OCI-LY3 (cell line): ENCODE measurements at regions not wholly inside any gene's neighbourhood (a gene's known extent, or its start where the extent isn't known, plus 50 kb on each side); places are given as distances from the start of the nearest gene placed in this dataset.

ENCODE experiments used
- H2AFZ ChIP-seq: fragments of 200-600, 300-600 bp; shearing (Covaris generic); 2 replicates; pipeline ENCODE4 v1.6.0; 2014; ENCODE audit warnings: antibody characterized with exemption, low read depth, low read length
- H3K27ac ChIP-seq: fragments of 200-600, 300-600 bp; sonication (generic); 2 replicates; pipeline ENCODE4 v1.5.1; 2014; ENCODE audit warnings: mild to moderate bottlenecking, low read length, moderate library complexity, mixed read lengths
- H3K27me3 ChIP-seq: fragments of 200-600, 300-600 bp; sonication (generic); 2 replicates; pipeline ENCODE4 v1.6.1; 2014; ENCODE audit warnings: low read depth, low read length, mixed read lengths
- H3K36me3 ChIP-seq: fragments of 200-600, 300-600 bp; sonication (generic); replicated peaks from 2 replicates; pipeline ENCODE3; 2014; ENCODE audit warnings: low read depth, low read length, mixed read lengths
- H3K4me1 ChIP-seq: fragments of 300-600, 200-600 bp; sonication (generic); 2 replicates; pipeline ENCODE4 v1.6.1; 2014; ENCODE audit warnings: low read length, mixed read lengths
- H3K4me2 ChIP-seq: fragments of 200-600, 300-600 bp; sonication (generic); 2 replicates; pipeline ENCODE4 v1.6.1; 2014; ENCODE audit warnings: low read length, mixed read lengths
- H3K4me3 ChIP-seq: fragments of 300-600, 200-600 bp; sonication (generic); 2 replicates; pipeline ENCODE4 v1.5.1; 2014; ENCODE audit warnings: antibody characterized with exemption, mild to moderate bottlenecking, low read length, moderate library complexity
- H3K79me2 ChIP-seq: fragments of 300-600, 200-600 bp; shearing (Covaris generic); 2 replicates; pipeline ENCODE4 v1.6.1; 2014; ENCODE audit warnings: mild to moderate bottlenecking, low read length, mixed read lengths
- H3K9ac ChIP-seq: fragments of 300-600, 200-600 bp; shearing (Covaris generic); 2 replicates; pipeline ENCODE4 v1.6.0; 2014; ENCODE audit warnings: mild to moderate bottlenecking, low read length, moderate library complexity
- H3K9me3 ChIP-seq: fragments of 200-600, 300-600 bp; shearing (Covaris generic); 2 replicates; pipeline ENCODE4 v1.6.1; 2014; ENCODE audit warnings: low read length, mixed read lengths; ENCODE audit not compliant: insufficient read depth
- H4K20me1 ChIP-seq: fragments of 200-600, 300-600 bp; sonication (generic); 2 replicates; pipeline ENCODE4 v1.6.1; 2016; ENCODE audit warnings: low read length, mixed read lengths; ENCODE audit not compliant: insufficient read depth
- EZH2phosphoT487 ChIP-seq: fragments of 200-600 bp; shearing (Covaris generic); IDR thresholded peaks from 2 replicates; pipeline ENCODE4 v1.6.1; 2018; ENCODE audit warnings: antibody characterized with exemption, mixed run types, low read depth
- TF ChIP-seq, protein P1 (sequence below): fragments of 200-600, 300-600 bp; sonication (generic); IDR thresholded peaks from 2 replicates; pipeline ENCODE4 v1.5.1; 2014; ENCODE audit warnings: antibody characterized with exemption, low read length, low read depth

DNA sequence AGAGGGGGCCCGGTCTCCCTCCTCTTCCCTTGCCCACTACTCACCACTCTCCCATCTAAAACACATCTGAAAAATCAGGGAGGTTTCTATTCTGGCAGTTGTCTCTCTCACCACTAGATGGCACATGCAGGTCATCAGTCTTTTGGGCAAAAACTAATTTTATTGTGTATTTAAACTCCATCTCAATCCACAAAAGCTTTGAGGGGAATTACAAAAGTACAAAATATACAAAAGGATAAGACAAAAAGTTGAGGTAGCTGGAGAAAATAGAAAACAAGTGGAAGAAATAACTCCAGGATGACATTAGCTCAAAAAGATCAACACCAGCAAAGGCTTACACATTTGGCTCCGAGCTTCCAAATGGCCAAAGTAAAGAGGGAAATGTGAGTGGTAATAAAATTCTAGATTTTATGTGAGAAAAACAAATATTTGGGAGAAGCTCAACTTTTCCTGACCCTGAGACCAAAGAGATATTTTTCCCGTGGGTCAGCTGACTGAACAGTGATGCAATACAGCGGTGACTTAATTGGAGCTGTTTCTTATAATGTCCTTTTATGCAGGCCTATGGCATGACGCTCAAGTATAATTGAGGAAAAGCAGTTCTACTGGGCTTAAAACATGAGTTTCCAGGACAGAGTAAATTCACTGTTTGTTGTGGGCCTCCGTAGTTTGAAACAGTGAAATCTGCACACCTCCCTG, 79.8 kb upstream of the CHD6 start:
- peaks cover 15% of the 10 kb centered on the region; the same call in 1 of the 2 replicates for H3K27me3 ChIP-seq
- H3K4me3 ChIP-seq: no peak overlapping the region
- H3K9ac ChIP-seq: no peak overlapping the region
- no peaks in the 10 kb centered on the region for H4K20me1 ChIP-seq
- TF ChIP-seq, protein P1, sequence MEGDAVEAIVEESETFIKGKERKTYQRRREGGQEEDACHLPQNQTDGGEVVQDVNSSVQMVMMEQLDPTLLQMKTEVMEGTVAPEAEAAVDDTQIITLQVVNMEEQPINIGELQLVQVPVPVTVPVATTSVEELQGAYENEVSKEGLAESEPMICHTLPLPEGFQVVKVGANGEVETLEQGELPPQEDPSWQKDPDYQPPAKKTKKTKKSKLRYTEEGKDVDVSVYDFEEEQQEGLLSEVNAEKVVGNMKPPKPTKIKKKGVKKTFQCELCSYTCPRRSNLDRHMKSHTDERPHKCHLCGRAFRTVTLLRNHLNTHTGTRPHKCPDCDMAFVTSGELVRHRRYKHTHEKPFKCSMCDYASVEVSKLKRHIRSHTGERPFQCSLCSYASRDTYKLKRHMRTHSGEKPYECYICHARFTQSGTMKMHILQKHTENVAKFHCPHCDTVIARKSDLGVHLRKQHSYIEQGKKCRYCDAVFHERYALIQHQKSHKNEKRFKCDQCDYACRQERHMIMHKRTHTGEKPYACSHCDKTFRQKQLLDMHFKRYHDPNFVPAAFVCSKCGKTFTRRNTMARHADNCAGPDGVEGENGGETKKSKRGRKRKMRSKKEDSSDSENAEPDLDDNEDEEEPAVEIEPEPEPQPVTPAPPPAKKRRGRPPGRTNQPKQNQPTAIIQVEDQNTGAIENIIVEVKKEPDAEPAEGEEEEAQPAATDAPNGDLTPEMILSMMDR: peak; percentile 99
- no peak for TF ChIP-seq EZH2phosphoT487
- no peak overlapping the region for H2AFZ ChIP-seq
- H3K9me3 ChIP-seq: no peaks in the 10 kb centered on the region
- no peaks in the 10 kb centered on the region for H3K36me3 ChIP-seq
- peaks cover 5% of the 10 kb centered on the region for H3K4me1 ChIP-seq
- H3K4me2 ChIP-seq: no peak overlapping the region
- H3K27ac ChIP-seq: no peak overlapping the region
- no peaks in the 10 kb centered on the region for H3K79me2 ChIP-seq

DNA sequence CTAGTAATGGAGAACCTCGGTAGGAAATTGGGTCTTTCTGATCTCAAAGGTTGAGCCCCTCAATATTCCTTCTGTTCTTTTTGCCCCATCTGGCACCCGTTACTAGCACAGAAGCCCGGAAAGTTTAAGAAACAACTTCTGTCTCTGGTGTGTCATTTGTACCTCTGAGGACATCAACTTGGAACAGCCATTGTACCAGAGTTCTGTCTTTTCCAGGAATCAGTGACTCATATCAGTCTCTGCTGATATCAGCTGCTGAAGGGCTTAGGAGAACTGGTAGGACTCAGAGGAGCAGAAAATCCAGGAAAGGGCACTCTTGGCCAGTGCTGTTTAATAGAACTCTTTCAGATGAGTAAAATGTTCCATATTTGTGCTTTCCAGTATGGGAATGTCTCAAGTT, 78.3 kb upstream of the CHD6 start:
- no peaks in the 10 kb centered on the region for H3K79me2 ChIP-seq
- no peak for TF ChIP-seq EZH2phosphoT487
- TF ChIP-seq, protein P1: no peak
- no peak overlapping the region for H3K4me2 ChIP-seq
- peaks cover 15% of the 10 kb centered on the region for H3K4me1 ChIP-seq
- H4K20me1 ChIP-seq: no peaks in the 10 kb centered on the region
- H3K27me3 ChIP-seq: peaks cover 15% of the 10 kb centered on the region; the same call in 1 of the 2 replicates
- H3K36me3 ChIP-seq: no peaks in the 10 kb centered on the region
- no peak overlapping the region for H2AFZ ChIP-seq
- H3K4me3 ChIP-seq: no peak overlapping the region
- no peak overlapping the region for H3K27ac ChIP-seq
- no peaks in the 10 kb centered on the region for H3K9me3 ChIP-seq
- H3K9ac ChIP-seq: no peak overlapping the region

DNA sequence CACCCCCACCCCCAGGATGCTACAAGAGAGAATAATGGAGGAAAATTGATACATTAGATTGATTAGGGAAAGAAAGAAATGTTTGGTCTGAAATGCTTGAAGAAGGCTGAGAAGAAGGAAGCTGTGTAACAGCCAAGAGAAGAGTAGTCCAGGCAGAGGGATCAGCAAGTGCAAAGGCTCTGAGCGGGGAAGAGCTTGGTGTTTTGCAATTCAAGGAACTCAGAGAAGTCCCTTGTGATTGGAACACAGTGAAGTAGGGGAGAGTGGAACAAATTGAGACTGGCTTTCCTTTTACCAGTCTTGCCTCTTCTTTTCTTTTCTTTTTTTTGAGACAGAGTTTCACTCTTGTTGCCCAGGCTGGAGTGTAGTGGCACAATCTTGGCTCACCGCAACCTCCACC, 76.6 kb upstream of the CHD6 start:
- Histone ChIP-seq H4K20me1 (no peaks in the 10 kb centered on the region), H3K36me3 (no peaks in the 10 kb centered on the region), H2AFZ (peak overlapping the region; percentile 35; the same call in 1 of the 2 replicates), H3K27me3 (peaks cover 15% of the 10 kb centered on the region; the same call in 1 of the 2 replicates), H3K9me3 (no peaks in the 10 kb centered on the region), H3K79me2 (no peaks in the 10 kb centered on the region), H3K4me1 (peaks cover 25% of the 10 kb centered on the region), H3K27ac (no peak overlapping the region), H3K4me2 (peak overlapping the region; percentile 67), H3K4me3 (peak overlapping the region; percentile 80), H3K9ac (peak overlapping the region; percentile 92; the same call in 1 of the 2 replicates)
- no peak for TF ChIP-seq EZH2phosphoT487
- TF ChIP-seq, protein P1: no peak

DNA sequence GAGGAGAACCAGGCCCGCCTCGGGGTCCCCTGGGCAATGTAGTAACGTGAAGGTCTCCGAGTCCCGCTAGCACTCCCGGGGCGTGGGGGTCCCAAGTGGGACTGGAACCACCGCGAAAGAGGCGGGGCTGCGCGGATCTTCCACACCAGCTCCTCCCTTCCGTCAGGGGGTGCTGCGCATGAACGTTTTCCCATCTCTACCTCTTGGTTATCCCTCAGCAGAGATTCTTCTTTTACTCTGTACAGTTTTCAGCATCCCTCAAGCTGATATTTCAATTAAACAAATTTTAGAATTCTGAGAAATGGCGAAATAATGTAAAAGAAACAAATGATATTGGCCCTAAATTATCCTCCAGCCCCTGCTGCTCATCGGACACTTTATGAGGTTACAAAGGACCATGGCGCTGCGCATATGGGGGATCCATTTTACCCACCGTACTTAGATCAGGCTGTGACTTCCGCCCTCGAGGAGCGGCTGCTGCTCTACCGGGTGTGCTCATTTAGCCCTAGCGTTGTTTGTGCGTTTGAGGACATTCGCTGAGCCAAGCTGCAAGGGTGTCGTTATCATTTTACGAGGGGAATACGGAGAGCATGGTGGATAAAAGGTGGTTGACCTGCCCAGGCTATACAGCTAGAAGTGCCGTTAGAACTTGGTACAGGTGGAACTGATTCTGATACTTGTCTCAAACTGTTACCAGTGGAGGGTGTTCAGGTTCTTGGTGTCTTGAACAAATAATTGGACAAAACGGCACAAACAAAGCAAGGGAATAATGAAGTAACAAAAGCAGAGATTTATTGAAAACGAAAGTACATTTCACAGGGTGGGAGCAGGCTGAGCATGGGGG, 75.2 kb upstream of the CHD6 start:
- H3K79me2 ChIP-seq: no peaks in the 10 kb centered on the region
- H3K27ac ChIP-seq: peak overlapping the region; percentile 80
- TF ChIP-seq, protein P1: peak; percentile 95
- no peak for TF ChIP-seq EZH2phosphoT487

More for the DNA sequence above, 75.2 kb upstream of the CHD6 start:
- Histone ChIP-seq H2AFZ (peak overlapping the region; percentile 97), H3K4me1 (peaks cover 25% of the 10 kb centered on the region), H3K36me3 (no peaks in the 10 kb centered on the region), H4K20me1 (no peaks in the 10 kb centered on the region), H3K9ac (peak overlapping the region; percentile 92), H3K9me3 (no peaks in the 10 kb centered on the region), H3K4me2 (peak overlapping the region; percentile 67), H3K27me3 (peaks cover 15% of the 10 kb centered on the region; the same call in 1 of the 2 replicates), H3K4me3 (peak overlapping the region; percentile 80)
